Chondrocyte (in vitro differentiated cells): ENCODE measurements at regions not wholly inside any gene's neighbourhood (a gene's known extent, or its start where the extent isn't known, plus 50 kb on each side); places are given as distances from the start of the nearest gene placed in this dataset.

ENCODE experiments used
- DNase-seq: peaks from one replicate; pipeline ENCODE4 v3.0.0; 2021; ENCODE audit warnings: mixed read lengths, low spot score
- H3K27ac Mint-ChIP-seq: one replicate; pipeline ENCODE4 v1.8.0; 2021; ENCODE audit warnings: mild to moderate bottlenecking, moderate library complexity, mixed read lengths; ENCODE audit not compliant: unreplicated experiment
- H3K27me3 Mint-ChIP-seq: 2 replicates; pipeline ENCODE4 v1.8.0; 2021; ENCODE audit warnings: low read depth, mixed read lengths
- H3K36me3 Mint-ChIP-seq: 2 replicates; pipeline ENCODE4 v1.8.0; 2021; ENCODE audit warnings: low read depth, mixed read lengths
- H3K4me1 Mint-ChIP-seq: 2 replicates; pipeline ENCODE4 v1.8.0; 2021; ENCODE audit warnings: low read depth, mild to moderate bottlenecking, mixed read lengths
- H3K4me3 Mint-ChIP-seq: one replicate; pipeline ENCODE4 v1.8.0; 2021; ENCODE audit warnings: mild to moderate bottlenecking, moderate library complexity, mixed read lengths; ENCODE audit not compliant: unreplicated experiment
- H3K9me3 Mint-ChIP-seq: 2 replicates; pipeline ENCODE4 v1.8.0; 2021; ENCODE audit warnings: low read depth, mixed read lengths
- TF ChIP-seq, protein P1 (sequence below): fragments of 200-600 bp; sonication (generic); IDR thresholded peaks from 2 replicates; pipeline ENCODE4 v1.5.0; 2021; ENCODE audit warnings: antibody characterized with exemption, mild to moderate bottlenecking, moderate library complexity

DNA sequence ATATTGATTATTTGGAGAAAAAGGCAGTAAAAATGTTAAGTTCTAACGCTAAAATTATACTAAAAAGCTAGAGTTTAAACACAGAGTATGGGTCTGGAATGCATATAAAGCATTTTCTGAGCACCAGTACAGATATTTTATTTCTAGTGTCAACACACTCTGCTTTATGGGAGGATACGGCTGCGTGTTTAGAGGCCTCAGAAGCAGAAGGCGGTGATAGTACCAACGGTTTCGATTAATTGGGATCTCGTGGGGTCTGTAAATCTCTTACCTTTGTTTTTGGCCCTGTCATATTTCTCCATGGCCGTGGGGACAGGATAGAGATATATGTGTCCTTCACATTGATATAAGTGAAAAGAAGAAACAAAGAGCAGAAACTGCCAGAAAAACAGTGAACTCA lies 206.8 kb upstream of the NTM start:
- no peaks in the 10 kb centered on the region for H3K36me3 Mint-ChIP-seq
- no peak for DNase-seq
- H3K4me1 Mint-ChIP-seq: no peaks in the 10 kb centered on the region
- H3K27ac Mint-ChIP-seq: no peak overlapping the region
- H3K4me3 Mint-ChIP-seq: no peak overlapping the region
- TF ChIP-seq, protein P1, sequence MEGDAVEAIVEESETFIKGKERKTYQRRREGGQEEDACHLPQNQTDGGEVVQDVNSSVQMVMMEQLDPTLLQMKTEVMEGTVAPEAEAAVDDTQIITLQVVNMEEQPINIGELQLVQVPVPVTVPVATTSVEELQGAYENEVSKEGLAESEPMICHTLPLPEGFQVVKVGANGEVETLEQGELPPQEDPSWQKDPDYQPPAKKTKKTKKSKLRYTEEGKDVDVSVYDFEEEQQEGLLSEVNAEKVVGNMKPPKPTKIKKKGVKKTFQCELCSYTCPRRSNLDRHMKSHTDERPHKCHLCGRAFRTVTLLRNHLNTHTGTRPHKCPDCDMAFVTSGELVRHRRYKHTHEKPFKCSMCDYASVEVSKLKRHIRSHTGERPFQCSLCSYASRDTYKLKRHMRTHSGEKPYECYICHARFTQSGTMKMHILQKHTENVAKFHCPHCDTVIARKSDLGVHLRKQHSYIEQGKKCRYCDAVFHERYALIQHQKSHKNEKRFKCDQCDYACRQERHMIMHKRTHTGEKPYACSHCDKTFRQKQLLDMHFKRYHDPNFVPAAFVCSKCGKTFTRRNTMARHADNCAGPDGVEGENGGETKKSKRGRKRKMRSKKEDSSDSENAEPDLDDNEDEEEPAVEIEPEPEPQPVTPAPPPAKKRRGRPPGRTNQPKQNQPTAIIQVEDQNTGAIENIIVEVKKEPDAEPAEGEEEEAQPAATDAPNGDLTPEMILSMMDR: no peak
- H3K27me3 Mint-ChIP-seq: peaks cover 29% of the 10 kb centered on the region
- no peaks in the 10 kb centered on the region for H3K9me3 Mint-ChIP-seq

DNA sequence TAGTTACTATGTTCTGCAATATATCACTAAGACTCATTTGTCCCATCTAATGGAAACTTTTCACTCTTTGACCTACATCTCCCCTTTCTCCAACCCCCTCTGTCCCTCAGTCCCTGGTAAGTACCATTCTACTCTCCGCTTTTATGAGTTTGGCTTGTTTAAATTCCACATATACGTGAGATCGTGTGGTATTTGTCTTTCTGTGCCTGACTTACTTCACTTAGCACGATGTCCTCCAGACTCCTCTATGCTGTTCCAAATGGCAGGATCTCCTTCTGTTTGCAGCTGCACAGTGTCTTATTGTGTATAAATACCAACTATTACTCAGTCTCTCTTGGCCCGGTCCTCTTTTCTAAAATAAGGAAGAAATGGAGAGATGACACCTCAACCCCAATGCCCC lies 205.4 kb upstream of the NTM start:
- Mint-ChIP-seq H3K9me3 (no peaks in the 10 kb centered on the region), H3K4me3 (no peak overlapping the region), H3K4me1 (no peaks in the 10 kb centered on the region), H3K36me3 (no peaks in the 10 kb centered on the region), H3K27ac (no peak overlapping the region), H3K27me3 (peaks cover 23% of the 10 kb centered on the region)
- TF ChIP-seq, protein P1: no peak
- no peak for DNase-seq

DNA sequence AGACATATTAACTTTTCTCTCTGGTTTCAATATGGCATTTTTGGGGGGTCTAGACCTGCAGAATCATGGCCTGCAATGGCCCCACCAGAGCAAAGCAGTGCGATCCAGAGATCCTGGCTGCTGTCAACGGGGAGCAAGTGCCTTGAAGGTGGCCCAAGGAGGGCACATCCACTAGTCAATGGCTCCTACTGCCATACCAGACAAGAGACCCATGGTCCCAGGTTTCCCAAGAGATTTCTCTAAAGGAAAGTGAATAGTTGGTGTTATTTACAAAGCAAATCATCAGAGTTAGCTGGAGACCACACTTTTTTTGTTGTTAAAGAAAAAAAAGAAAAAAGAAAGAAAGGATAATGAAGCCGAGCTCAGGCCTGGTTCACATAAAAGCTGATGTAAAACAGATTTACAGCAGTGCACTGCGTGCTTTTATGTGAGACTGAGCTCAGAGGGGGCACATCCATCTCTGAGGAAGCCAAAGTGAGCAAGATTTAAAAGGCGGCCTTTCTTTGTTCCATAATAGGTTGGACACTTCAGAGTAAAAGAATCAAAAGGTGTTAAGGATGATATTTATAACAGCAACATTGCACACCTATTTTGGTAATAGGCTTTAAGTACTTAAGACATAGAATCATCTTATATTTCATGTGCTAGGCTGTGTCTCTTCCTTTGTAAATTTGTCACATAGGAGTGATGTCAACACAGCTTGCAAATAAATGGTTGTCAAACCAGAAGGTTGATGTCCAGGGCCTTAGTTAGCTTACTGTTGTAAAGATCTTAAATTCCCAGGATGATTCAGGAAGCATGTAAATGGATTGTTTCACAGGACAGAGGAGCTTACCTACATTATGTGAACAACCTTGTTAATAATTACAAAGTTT lies 201.3 kb upstream of the NTM start:
- no peak overlapping the region for H3K27ac Mint-ChIP-seq
- peaks cover 17% of the 10 kb centered on the region for H3K27me3 Mint-ChIP-seq

DNA sequence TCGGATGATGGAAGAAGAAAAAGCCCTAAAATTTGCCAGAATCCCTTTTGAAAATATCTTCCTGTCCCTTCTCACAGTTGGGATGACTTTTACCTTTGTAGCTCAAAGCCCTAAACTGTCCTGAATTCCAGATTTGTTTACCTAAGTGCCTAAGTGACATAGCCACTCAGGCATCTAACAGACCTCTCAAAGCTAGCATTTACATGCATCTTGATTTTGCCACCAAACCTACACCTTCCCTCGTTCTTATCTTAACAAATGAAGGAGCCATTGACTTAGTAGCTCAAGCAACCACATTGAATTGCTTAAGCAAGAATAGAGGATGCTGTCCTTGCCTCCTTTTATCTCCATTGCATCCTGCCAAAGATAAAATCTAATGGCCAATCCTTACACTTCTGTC lies 198.4 kb upstream of the NTM start:
- Mint-ChIP-seq H3K27ac (no peak overlapping the region), H3K4me1 (no peaks in the 10 kb centered on the region), H3K4me3 (no peak overlapping the region), H3K9me3 (peaks cover 4% of the 10 kb centered on the region), H3K27me3 (peaks cover 17% of the 10 kb centered on the region), H3K36me3 (no peaks in the 10 kb centered on the region)
- TF ChIP-seq, protein P1: no peak
- no peak for DNase-seq

More for the DNA sequence above, 201.3 kb upstream of the NTM start:
- Mint-ChIP-seq H3K4me3 (no peak overlapping the region), H3K4me1 (no peaks in the 10 kb centered on the region), H3K9me3 (no peaks in the 10 kb centered on the region), H3K36me3 (no peaks in the 10 kb centered on the region)
- TF ChIP-seq, protein P1: no peak
- DNase-seq: no peak

DNA sequence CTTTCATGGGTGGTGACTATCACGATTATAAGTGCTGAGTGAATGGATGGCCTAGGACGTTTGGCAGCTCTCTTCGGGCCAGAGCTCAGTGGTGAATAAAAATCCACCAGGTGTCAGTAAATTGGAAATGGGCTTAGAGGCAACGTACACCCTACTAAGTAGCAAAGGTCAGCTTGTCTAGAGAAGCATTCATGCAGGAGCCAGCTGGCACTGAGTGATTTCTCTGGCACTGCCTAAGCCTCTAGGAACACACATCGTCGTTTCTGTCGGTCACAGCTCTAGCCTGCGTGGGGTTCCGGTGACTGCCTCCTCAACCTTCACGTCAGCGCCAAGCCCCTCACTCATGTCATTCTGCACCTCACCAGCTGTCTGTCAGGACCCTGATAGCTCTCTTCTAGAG lies 192.4 kb upstream of the NTM start:
- Mint-ChIP-seq H3K4me1 (no peaks in the 10 kb centered on the region), H3K27ac (no peak overlapping the region), H3K36me3 (no peaks in the 10 kb centered on the region), H3K27me3 (peaks cover 33% of the 10 kb centered on the region), H3K9me3 (peaks cover 4% of the 10 kb centered on the region), H3K4me3 (no peak overlapping the region)
- DNase-seq: no peak
- TF ChIP-seq, protein P1: no peak
